ENCODE measurements at regions not wholly inside any gene's neighbourhood (a gene's known extent, or its start where the extent isn't known, plus 50 kb on each side); places are given as distances from the start of the nearest gene placed in this dataset.

DNA sequence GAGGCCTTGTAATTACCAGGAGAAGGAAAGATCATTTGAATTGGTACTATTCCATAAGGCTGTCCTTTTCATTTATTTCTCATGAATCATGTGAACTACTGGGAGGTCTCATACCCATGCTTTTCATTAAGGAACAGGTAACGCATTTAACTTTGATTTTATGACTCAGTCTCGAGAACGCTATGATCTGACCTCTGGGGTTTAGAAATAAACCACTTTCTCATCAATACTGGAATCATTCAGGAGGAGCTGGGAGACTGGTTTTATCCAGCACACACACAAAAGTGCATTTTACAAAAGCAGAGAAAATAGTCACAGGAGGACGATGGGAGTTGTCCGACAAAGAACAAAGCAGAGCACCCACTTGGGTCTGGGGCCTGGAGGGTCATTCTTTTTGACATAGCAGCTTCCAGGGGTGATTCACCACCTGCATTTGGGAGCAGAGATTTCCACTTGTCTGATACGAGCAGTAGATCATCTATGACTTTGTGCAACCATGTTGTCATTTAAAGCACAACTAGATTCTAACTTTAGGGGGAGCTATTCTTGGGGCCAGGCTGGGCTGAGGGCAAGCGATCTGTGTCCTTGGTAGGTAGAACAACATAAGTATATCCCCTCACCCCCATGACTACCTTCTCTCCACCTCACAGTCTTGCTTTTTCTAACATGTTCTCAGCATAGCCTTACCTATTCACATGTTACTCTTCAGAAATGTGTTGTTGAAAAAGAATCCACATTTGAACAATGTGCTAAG, 95.9 kb upstream of the SCG2 start:
- H3K9ac ChIP-seq (ENCODE audit: low read length), result no peak overlapping the region
- no peaks in the 10 kb centered on the region for H4K20me1 ChIP-seq (ENCODE audit: insufficient read depth)
- no peak overlapping the region for H2AFZ ChIP-seq (ENCODE audit: low read depth, low read length)
- no peaks in the 10 kb centered on the region for H3K79me2 ChIP-seq (replicated peaks; ENCODE audit: insufficient read depth, low read length)
- no peaks in the 10 kb centered on the region for H3K9me3 ChIP-seq (ENCODE audit: low read length)
- no peaks in the 10 kb centered on the region for H3K9me2 ChIP-seq (ENCODE audit: insufficient read depth, low read length)
- no peak overlapping the region for H3K4me2 ChIP-seq (ENCODE audit: low read length)
- no peaks in the 10 kb centered on the region for H3K36me3 ChIP-seq (ENCODE audit: insufficient read depth, low read length)
- no peaks in the 10 kb centered on the region for H3K27me3 ChIP-seq (ENCODE audit: insufficient read depth, low read depth, low read length)
- no peaks in the 10 kb centered on the region for H3F3A ChIP-seq (ENCODE audit: insufficient read depth, low read length, poor library complexity, severe bottlenecking)
- no peak overlapping the region for H3K4me3 ChIP-seq (ENCODE audit: low read length)
- no peak overlapping the region for H3K27ac ChIP-seq (ENCODE audit: low read length)
- TF ChIP-seq MXI1 (conservative IDR thresholded peaks at IDR 0.05; ENCODE audit: poor library complexity, severe bottlenecking) (no peak), TAF1 (IDR thresholded peaks at IDR 0.05; ENCODE audit: low read depth) (no peak), SMC3 (conservative IDR thresholded peaks at IDR 0.05; ENCODE audit: poor library complexity) (no peak), POLR2AphosphoS5 (IDR thresholded peaks at IDR 0.05) (no peak), RAD21 (conservative IDR thresholded peaks at IDR 0.05) (no peak), REST (IDR thresholded peaks at IDR 0.05; ENCODE audit: borderline replicate concordance) (no peak), CTCF (IDR thresholded peaks at IDR 0.05; ENCODE audit: poor library complexity, severe bottlenecking) (no peak), EP300 (conservative IDR thresholded peaks at IDR 0.05; ENCODE audit: poor library complexity, severe bottlenecking) (no peak)

GRCh38 chr2:223697316-223697891, 95.2 kb upstream of the SCG2 start:
- Histone ChIP-seq H3K79me2 (replicated peaks; ENCODE audit: insufficient read depth, low read length) (no peaks in the 10 kb centered on the region), H3K9me3 (ENCODE audit: low read length) (no peaks in the 10 kb centered on the region), H3K4me3 (ENCODE audit: low read length) (no peak overlapping the region), H3K9ac (ENCODE audit: low read length) (no peak overlapping the region), H3F3A (ENCODE audit: insufficient read depth, low read length, poor library complexity, severe bottlenecking) (no peaks in the 10 kb centered on the region), H3K36me3 (ENCODE audit: insufficient read depth, low read length) (no peaks in the 10 kb centered on the region), H2AFZ (ENCODE audit: low read depth, low read length) (no peak overlapping the region), H3K4me2 (ENCODE audit: low read length) (no peak overlapping the region), H3K27ac (ENCODE audit: low read length) (no peak overlapping the region), H4K20me1 (ENCODE audit: insufficient read depth) (no peaks in the 10 kb centered on the region), H3K27me3 (ENCODE audit: insufficient read depth, low read depth, low read length) (no peaks in the 10 kb centered on the region), H3K9me2 (ENCODE audit: insufficient read depth, low read length) (no peaks in the 10 kb centered on the region)
- TF ChIP-seq SMC3 (conservative IDR thresholded peaks at IDR 0.05; ENCODE audit: poor library complexity), result no peak
- TF ChIP-seq POLR2AphosphoS5 (IDR thresholded peaks at IDR 0.05), result no peak
- TF ChIP-seq EP300 (conservative IDR thresholded peaks at IDR 0.05; ENCODE audit: poor library complexity, severe bottlenecking), result no peak
- TF ChIP-seq CTCF (IDR thresholded peaks at IDR 0.05; ENCODE audit: poor library complexity, severe bottlenecking), result no peak
- TF ChIP-seq EZH2 (IDR thresholded peaks at IDR 0.05; ENCODE audit: borderline replicate concordance, insufficient read depth, low read length, poor library complexity, severe bottlenecking), result no peak
- no peak for TF ChIP-seq REST (IDR thresholded peaks at IDR 0.05; ENCODE audit: borderline replicate concordance)
- TF ChIP-seq TAF1 (IDR thresholded peaks at IDR 0.05; ENCODE audit: low read depth), result no peak
- no peak for TF ChIP-seq MXI1 (conservative IDR thresholded peaks at IDR 0.05; ENCODE audit: poor library complexity, severe bottlenecking)

Measured in neural cell (in vitro differentiated cells).